ENCODE measurements at regions not wholly inside any gene's neighbourhood (a gene's known extent, or its start where the extent isn't known, plus 50 kb on each side); places are given as distances from the start of the nearest gene placed in this dataset.
"Not testable (repeated sequence)": the region's sequence is repeated elsewhere in the genome, so short reads cannot be mapped to it uniquely, and the experiment has no call there.

DNA sequence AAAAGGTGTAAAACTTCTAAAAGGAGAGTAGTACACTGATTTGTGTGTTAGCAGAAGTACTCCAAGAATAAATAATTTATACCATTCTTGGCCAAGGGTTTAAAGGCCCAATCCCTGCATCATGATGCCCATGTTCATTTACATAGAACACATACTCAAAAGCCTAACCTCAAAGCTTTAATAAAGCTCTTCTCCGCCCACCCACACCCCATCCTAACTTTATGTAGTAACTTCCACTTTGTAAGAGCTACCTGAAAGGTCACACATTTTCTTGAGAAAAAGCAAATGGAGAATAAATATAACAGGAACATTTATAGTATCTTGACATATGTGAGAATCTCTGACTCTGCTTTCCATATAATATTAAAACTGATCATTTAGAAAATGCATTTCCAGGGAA lies 148.8 kb upstream of the FREM1 start:
- peaks cover 0 to 6% of the 10 kb centered on the region in 2 donors for H3K9me3 Mint-ChIP-seq
- DNase-seq (ENCODE audit: low spot score in 2 of 2) (no peak), ATAC-seq (no peak)
- H3K36me3 Mint-ChIP-seq: peaks cover 0 to 4% of the 10 kb centered on the region in 2 donors
- no peak overlapping the region for H3K27ac Mint-ChIP-seq

DNA sequence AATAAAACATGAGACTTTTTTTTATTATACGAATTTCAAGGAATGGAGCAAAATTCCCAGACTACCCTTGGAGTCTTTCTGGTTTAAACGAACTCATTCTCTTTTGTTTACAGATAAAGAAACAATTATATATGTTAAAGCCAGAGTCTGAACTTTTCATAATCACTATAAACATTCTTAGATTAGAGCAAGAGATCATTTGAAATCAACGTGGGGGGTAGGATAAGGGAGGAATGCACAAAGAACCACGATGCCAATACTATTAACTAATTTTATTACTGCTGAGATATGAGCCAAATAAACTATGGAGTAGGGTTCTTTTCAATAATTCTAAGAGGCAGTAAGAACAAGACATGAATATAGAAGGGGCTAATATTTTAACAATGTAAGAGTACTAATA lies 148.0 kb upstream of the FREM1 start:
- H3K27ac Mint-ChIP-seq: no peak overlapping the region

DNA sequence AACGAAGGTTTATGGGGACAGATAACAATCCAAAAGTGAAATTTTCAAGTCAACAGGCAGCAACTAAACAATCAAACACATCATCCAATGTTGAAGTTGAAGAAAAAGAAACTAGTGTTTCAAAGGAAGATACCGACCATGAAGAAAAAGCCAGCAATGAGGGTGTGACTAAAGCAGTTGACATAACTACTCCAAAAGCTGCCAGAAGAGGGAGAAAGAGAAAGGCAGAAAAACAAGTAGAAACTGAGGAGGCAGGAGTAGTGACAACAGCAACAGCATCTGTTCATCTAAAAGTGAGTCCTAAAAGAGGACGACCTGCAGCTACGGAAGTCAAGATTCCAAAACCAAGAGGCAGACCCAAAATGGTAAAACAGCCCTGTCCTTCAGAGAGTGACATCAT lies 145.1 kb upstream of the FREM1 start:
- peaks cover 0 to 11% of the 10 kb centered on the region in 2 donors for H3K9me3 Mint-ChIP-seq
- not testable (repeated sequence) for H3K27ac Mint-ChIP-seq; DNase-seq (ENCODE audit: low spot score in 2 of 2); H3K36me3 Mint-ChIP-seq; ATAC-seq

More for the DNA sequence above, 148.0 kb upstream of the FREM1 start:
- peaks cover 0 to 4% of the 10 kb centered on the region in 2 donors for H3K36me3 Mint-ChIP-seq
- no peak for ATAC-seq
- peaks cover 0 to 6% of the 10 kb centered on the region in 2 donors for H3K9me3 Mint-ChIP-seq
- no peak for DNase-seq (ENCODE audit: low spot score in 2 of 2)

DNA sequence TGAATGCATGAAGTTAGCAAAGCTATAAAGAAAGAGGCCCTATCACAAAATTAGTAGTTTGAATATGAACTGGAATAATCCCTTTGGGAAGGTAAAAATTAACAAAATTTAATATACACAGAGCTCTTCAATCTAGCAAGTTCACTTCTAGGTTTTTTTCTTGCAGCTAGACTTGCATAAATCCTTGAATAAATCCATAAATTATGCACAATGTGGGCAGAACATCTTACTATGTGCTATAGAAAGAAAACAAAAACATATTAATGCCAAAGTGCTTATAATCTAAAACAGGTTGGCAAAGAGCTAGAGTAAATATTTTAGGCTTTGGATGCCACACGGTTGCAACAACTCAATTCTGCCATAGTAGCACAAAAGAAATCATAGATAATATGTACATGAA lies 138.5 kb upstream of the FREM1 start:
- ATAC-seq (no peak), DNase-seq (ENCODE audit: low spot score in 2 of 2) (no peak)
- Mint-ChIP-seq H3K9me3 (peaks cover 0 to 5% of the 10 kb centered on the region in 2 donors), H3K36me3 (no peaks in the 10 kb centered on the region), H3K27ac (no peak overlapping the region)

DNA sequence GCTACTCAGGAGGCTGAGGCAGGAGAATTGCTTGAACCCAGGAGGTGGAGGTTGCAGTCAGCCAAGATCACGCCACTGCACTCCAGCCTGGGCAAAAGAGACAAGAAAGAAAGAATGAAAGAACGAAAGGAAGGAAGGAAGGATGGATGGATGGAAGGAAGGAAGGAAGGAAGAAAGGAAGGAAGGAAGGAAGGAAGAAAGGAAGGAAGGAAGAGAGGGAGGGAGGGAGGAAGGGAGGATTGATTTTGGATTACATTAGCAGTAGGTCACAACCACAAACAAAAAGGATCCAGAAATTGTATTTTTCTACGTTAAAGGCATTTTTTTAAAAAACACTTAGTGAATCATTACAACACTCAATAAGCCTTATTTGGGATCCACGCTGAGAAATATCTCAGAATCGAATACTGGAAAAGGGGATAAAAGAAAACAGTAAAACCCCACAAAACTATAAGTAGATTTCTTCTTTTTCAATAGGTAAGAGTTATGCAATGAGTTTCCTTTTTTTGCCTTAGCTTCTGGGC lies 136.9 kb upstream of the FREM1 start:
- no peak for DNase-seq (ENCODE audit: low spot score in 2 of 2)
- no peaks in the 10 kb centered on the region for H3K36me3 Mint-ChIP-seq
- H3K9me3 Mint-ChIP-seq: peaks cover 0 to 5% of the 10 kb centered on the region in 2 donors
- no peak overlapping the region for H3K27ac Mint-ChIP-seq
- no peak for ATAC-seq

DNA sequence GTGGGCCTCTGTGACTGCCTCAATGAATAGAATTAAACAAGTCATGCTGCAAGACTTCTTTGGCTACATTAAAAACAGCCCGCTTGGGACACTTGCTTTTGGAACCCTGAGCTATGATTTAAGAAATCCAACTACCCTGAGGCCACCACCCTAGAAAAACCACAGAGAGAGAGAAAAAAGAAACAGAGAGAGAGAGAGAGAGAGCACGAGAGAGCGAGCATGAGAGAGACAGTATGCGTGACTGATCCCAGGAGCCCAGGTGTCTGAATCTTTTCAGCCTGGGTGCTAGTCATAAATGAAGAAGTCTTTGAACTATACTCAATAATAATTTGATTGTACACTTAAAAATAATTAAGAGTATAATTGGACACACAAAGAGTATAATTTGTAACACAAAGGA lies 123.1 kb upstream of the FREM1 start:
- DNase-seq (ENCODE audit: low spot score in 2 of 2) (no peak), ATAC-seq (no peak)
- Mint-ChIP-seq H3K9me3 (peaks cover 0 to under 1% of the 10 kb centered on the region in 2 donors), H3K27ac (no peak overlapping the region), H3K36me3 (no peaks in the 10 kb centered on the region)

GRCh38 chr9:15032860-15033259 lies 122.6 kb upstream of the FREM1 start:
- H3K36me3 Mint-ChIP-seq: no peaks in the 10 kb centered on the region
- H3K27ac Mint-ChIP-seq: no peak overlapping the region
- H3K9me3 Mint-ChIP-seq: peaks cover 4 to 6% of the 10 kb centered on the region in 2 donors
- no peak for DNase-seq (ENCODE audit: low spot score in 2 of 2)
- no peak for ATAC-seq

- Mint-ChIP-seq H3K36me3 (peaks cover 0 to 9% of the 10 kb centered on the region in 2 donors), H3K27ac (no peak overlapping the region), H3K9me3 (peaks cover 3 to 4% of the 10 kb centered on the region in 2 donors)
- ATAC-seq (no peak), DNase-seq (ENCODE audit: low spot score in 2 of 2) (no peak)
Observed at GRCh38 chr9:15021146-15021545, 110.9 kb upstream of the FREM1 start.

DNA sequence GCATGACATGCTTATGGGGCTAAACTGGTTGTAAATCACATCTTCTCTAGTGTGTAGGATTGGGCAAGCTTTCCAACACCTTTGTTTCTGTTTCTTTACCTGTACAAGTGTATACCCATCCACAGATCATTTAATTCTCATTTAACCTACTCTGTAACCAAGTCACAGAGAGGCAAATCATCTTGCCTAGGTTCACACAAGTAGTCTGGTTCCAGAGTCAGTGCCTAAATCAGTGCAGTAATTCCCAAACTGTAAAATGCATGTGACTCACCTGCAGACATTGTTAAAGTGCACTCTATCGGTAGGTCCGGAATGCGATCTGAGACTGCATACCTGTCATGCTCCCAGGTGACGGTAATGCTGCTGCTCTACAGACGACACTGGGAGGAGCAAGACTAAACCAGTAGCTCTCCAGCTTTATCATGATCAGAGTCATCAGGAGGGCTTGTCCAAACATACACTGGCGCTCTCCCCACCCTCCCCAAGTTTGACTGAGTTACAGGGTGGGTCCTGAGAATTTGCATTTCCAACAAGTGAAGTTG lies 107.9 kb upstream of the FREM1 start:
- DNase-seq (ENCODE audit: low spot score in 2 of 2) (no peak), ATAC-seq (no peak)
- H3K9me3 Mint-ChIP-seq: no peaks in the 10 kb centered on the region
- H3K27ac Mint-ChIP-seq: no peak overlapping the region
- no peaks in the 10 kb centered on the region for H3K36me3 Mint-ChIP-seq

DNA sequence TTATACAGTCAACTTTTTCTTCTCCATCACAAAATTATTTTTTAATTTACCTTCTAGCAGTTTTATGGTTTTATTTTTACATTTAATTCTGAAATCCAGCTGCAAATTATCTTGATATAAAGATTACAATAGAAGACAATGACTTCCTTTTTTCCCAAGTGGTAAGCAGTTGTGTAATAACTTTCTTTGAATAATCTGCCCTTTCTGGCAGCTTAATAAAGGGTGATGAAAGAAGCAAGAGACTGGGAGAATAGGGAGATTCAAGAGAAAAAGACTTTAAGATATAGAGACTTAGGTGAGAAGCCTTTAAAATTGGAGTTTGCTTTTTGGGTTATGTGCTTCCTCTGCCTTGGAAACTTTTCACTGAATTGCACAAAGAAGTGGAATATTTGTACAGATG lies 100.4 kb upstream of the FREM1 start:
- no peaks in the 10 kb centered on the region for H3K36me3 Mint-ChIP-seq
- ATAC-seq: no peak
- no peak overlapping the region for H3K27ac Mint-ChIP-seq
- no peaks in the 10 kb centered on the region for H3K9me3 Mint-ChIP-seq
- DNase-seq (ENCODE audit: low spot score in 2 of 2): no peak

- DNase-seq (ENCODE audit: low spot score in 2 of 2) (no peak), ATAC-seq (no peak)
- H3K27ac Mint-ChIP-seq: no peak overlapping the region
- H3K9me3 Mint-ChIP-seq: no peaks in the 10 kb centered on the region
- no peaks in the 10 kb centered on the region for H3K36me3 Mint-ChIP-seq
Observed at GRCh38 chr9:15007698-15008097, 97.5 kb upstream of the FREM1 start.

DNA sequence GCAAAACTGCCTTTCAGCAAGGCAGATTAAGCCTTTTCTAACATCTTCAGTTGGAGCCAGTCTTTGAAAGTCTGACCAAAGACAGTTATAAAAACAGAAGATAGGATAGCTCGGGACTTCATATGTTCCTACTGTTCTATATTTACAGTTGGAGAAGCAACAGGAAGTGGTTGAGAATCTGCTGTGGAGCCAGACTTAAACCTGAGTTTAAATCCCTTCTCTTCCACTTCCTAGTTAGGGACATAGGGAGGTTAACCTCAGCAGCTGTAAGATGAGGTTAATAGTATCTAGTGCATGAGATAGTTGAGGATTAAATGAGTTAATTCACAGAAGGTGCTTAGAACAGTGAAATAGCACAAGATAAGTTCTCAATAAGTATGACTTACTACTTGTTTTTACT lies 84.5 kb upstream of the FREM1 start:
- DNase-seq (ENCODE audit: low spot score in 2 of 2) (no peak), ATAC-seq (no peak)
- no peak overlapping the region for H3K27ac Mint-ChIP-seq
- H3K36me3 Mint-ChIP-seq: peaks cover 0 to 5% of the 10 kb centered on the region in 2 donors
- H3K9me3 Mint-ChIP-seq: peaks cover 0 to 4% of the 10 kb centered on the region in 2 donors

DNA sequence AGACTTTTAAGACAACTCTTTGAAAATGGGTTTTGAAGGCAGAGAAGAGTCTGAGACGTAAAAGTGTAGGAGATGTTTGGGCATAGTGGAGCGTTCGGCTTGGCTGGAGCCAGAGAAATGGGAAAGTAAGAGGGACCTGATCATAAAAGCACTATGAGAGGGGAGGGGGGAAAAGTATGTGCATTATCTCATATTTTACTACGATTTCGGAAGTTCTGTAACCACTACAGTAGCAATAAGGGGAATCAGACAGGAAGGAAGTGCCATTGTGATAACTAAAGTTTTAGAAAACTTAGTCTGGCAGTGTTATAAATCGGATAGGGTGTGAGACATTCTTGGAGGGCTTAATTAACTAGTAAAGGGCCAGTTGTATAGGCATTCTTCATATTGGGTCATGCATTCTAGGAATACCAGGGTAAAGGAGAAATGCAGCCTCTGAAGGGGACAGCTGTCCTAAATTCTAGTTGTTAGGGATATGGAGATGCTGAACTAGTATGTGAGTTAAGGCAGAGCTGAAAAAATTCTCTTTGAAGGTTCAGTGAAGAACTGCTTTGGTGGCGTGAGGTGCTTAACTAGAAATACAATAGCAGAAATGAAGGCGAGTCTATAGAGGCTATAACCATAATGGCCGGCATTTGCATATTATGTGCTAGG lies 83.8 kb upstream of the FREM1 start:
- Mint-ChIP-seq H3K27ac (peak overlapping the region; percentile 77 to 79), H3K9me3 (peaks cover 0 to 4% of the 10 kb centered on the region in 2 donors), H3K36me3 (peaks cover 0 to 5% of the 10 kb centered on the region in 2 donors)
- ATAC-seq (peak; percentile 33 to 70), DNase-seq (ENCODE audit: low spot score in 2 of 2) (no peak)

DNA sequence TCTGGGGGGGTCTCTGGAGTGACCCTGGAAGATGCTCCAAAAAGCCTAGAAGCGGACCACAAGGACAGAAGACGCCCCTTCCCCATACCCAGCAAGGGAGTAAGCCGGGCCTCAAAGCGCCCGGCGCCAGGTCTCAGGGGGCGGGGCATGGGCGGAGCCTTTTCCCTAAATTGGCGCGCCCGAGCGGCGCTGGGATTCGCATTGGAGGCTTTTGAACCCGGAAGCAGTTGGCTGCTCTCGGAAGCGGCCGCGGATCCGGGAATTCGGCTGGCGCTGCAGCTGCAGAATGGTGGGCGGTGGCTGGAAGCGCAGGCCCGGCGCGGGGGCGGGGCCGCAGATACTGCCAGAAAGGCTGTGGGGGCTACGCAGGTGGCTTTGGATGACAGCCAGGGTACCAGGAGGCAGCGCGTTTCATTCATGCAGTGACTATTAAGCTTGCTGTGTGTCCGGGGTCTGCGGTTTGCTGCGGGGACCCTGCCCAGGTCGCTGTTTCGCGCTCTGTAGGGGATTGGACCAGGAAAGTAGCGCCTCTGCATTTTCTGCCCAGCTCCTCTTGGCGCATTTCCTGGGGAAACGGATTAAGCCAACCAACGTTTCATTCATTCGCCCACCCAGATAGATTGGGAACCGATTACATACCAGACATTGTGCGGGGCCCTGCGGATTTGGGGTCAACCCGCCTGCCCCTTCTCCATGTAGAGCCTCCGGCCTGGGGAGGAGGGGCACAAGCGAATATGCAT lies 83.0 kb upstream of the FREM1 start:
- H3K36me3 Mint-ChIP-seq: peaks cover 0 to 5% of the 10 kb centered on the region in 2 donors
- peak overlapping the region; percentile 26 to 79 for H3K27ac Mint-ChIP-seq
- peaks cover 0 to 4% of the 10 kb centered on the region in 2 donors for H3K9me3 Mint-ChIP-seq
- ATAC-seq (peak; percentile 76 to 87), DNase-seq (ENCODE audit: low spot score in 2 of 2) (peak; percentile 50 to 80)

DNA sequence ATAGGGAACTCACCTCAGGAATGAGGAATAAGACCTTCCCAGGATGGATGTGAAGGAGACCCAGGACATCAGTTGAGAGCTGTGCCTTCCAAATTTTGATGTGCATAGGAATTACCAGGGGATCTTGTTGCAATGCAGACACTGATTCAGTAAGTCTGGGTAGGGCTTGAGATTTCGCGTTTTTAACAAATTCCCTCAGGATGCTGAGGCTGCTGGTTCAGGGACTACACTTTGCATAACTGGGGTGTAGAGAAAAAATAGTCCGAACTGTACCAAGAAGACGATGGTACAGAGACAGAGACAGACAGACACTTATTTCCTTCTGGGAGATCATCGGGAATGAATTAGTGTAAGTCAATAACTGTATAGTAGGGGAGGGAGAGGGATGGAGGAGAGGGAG lies 82.3 kb upstream of the FREM1 start:
- Mint-ChIP-seq H3K36me3 (peaks cover 0 to 5% of the 10 kb centered on the region in 2 donors), H3K9me3 (peaks cover 0 to 4% of the 10 kb centered on the region in 2 donors), H3K27ac (peak overlapping the region; percentile 79 to 86)
- ATAC-seq (no peak), DNase-seq (ENCODE audit: low spot score in 2 of 2) (no peak)

GRCh38 chr9:14992081-14992480 lies 81.9 kb upstream of the FREM1 start:
- Mint-ChIP-seq H3K27ac (peak overlapping the region in 1 of 2 donors; percentile 79), H3K9me3 (peaks cover 0 to 4% of the 10 kb centered on the region in 2 donors)
- no peak for DNase-seq (ENCODE audit: low spot score in 2 of 2)

GRCh38 chr9:14990647-14991046 lies 80.4 kb upstream of the FREM1 start:
- H3K9me3 Mint-ChIP-seq; DNase-seq (ENCODE audit: low spot score in 2 of 2); ATAC-seq; H3K36me3 Mint-ChIP-seq; H3K27ac Mint-ChIP-seq: not testable (repeated sequence)

More at GRCh38 chr9:14992081-14992480, 81.9 kb upstream of the FREM1 start:
- ATAC-seq: no peak
- peaks cover 0 to 5% of the 10 kb centered on the region in 2 donors for H3K36me3 Mint-ChIP-seq

All from activated naive CD4-positive, alpha-beta T cell treated with anti-CD3 and anti-CD28 coated beads, Interleukin-2, amount 50 U/mL, for 72 hours (primary cell).